Trophoblast cell (in vitro differentiated cells and primary cell): ENCODE measurements at regions not wholly inside any gene's neighbourhood (a gene's known extent, or its start where the extent isn't known, plus 50 kb on each side); places are given as distances from the start of the nearest gene placed in this dataset.

Source experiments
- DNase-seq, 2 donors: peaks; one replicate each; pipeline ENCODE4 v3.0.0-alpha.2; 2016
- H2AFZ ChIP-seq: 2 replicates; pipeline ENCODE4 v1.6.1; 2013; ENCODE audit warnings: low read length, moderate library complexity, mild to moderate bottlenecking; ENCODE audit not compliant: insufficient read depth, poor library complexity
- H2AK5ac ChIP-seq: 2 replicates; pipeline ENCODE4 v1.6.1; 2013; ENCODE audit warnings: mild to moderate bottlenecking, low read length
- H2BK120ac ChIP-seq: 2 replicates; pipeline ENCODE4 v1.6.1; 2013; ENCODE audit warnings: low read length, mild to moderate bottlenecking, moderate library complexity; ENCODE audit not compliant: insufficient read depth, poor library complexity
- H2BK12ac ChIP-seq: 2 replicates; pipeline ENCODE4 v1.6.1; 2013; ENCODE audit warnings: mild to moderate bottlenecking, low read length, moderate library complexity
- H2BK5ac ChIP-seq: 2 replicates; pipeline ENCODE4 v1.6.1; 2013; ENCODE audit warnings: low read length, low read depth, moderate library complexity, mild to moderate bottlenecking; ENCODE audit not compliant: poor library complexity
- H3K14ac ChIP-seq: 2 replicates; pipeline ENCODE4 v1.6.1; 2013; ENCODE audit warnings: mild to moderate bottlenecking, low read length
- H3K18ac ChIP-seq: 2 replicates; pipeline ENCODE4 v1.6.1; 2013; ENCODE audit warnings: mild to moderate bottlenecking, low read length
- H3K23ac ChIP-seq: 2 replicates; pipeline ENCODE4 v1.6.1; 2013; ENCODE audit warnings: low read length
- H3K27ac ChIP-seq: 2 replicates; pipeline ENCODE4 v1.5.1; 2013; ENCODE audit warnings: low read depth, mild to moderate bottlenecking, inconsistent platforms, low read length, moderate library complexity
- H3K27me3 ChIP-seq: 2 replicates; pipeline ENCODE4 v1.6.1; 2013; ENCODE audit warnings: inconsistent platforms, mild to moderate bottlenecking, low read length, moderate library complexity; ENCODE audit not compliant: insufficient read depth
- H3K36me3 ChIP-seq, 2 experiments: 1 replicate in 1 of 2; 2 replicates in 1 of 2; pipeline ENCODE4 v1.6.1; 2013; ENCODE audit warnings: low read length in 2 of 2, mild to moderate bottlenecking in 2 of 2, moderate library complexity in 1 of 2; ENCODE audit not compliant: insufficient read depth in 2 of 2, control insufficient read depth in 1 of 2
- H3K4ac ChIP-seq: 2 replicates; pipeline ENCODE4 v1.6.1; 2013; ENCODE audit warnings: low read depth, mild to moderate bottlenecking, low read length, moderate library complexity
- H3K4me1 ChIP-seq, 2 experiments: 1 replicate in 1 of 2; 2 replicates in 1 of 2; pipeline ENCODE4 v1.6.1; 2013; ENCODE audit warnings: low read length in 2 of 2, mild to moderate bottlenecking in 2 of 2, moderate library complexity in 1 of 2; ENCODE audit not compliant: insufficient read depth in 2 of 2, control insufficient read depth in 1 of 2
- H3K4me2 ChIP-seq: 2 replicates; pipeline ENCODE4 v1.6.1; 2013; ENCODE audit warnings: inconsistent platforms, mild to moderate bottlenecking, low read length, moderate library complexity
- H3K4me3 ChIP-seq: 2 replicates; pipeline ENCODE4 v1.5.1; 2013; ENCODE audit warnings: mild to moderate bottlenecking, low read depth, low read length, inconsistent platforms
- H3K79me1 ChIP-seq: one replicate; pipeline ENCODE4 v1.6.1; 2013; ENCODE audit warnings: low read length
- H3K79me2 ChIP-seq: 2 replicates; pipeline ENCODE4 v1.6.1; 2013; ENCODE audit warnings: low read length, mild to moderate bottlenecking; ENCODE audit not compliant: control insufficient read depth, insufficient read depth, poor library complexity
- H3K9ac ChIP-seq: 2 replicates; pipeline ENCODE4 v1.6.1; 2013; ENCODE audit warnings: mild to moderate bottlenecking, low read length
- H3K9me3 ChIP-seq: 2 replicates; pipeline ENCODE4 v1.6.1; 2013; ENCODE audit warnings: low read depth, mild to moderate bottlenecking, control low read depth, inconsistent platforms, low read length; ENCODE audit not compliant: insufficient read depth
- H4K12ac ChIP-seq: 2 replicates; pipeline ENCODE4 v1.6.1; 2013; ENCODE audit warnings: low read depth, mild to moderate bottlenecking, low read length, moderate library complexity
- H4K8ac ChIP-seq: 2 replicates; pipeline ENCODE4 v1.6.1; 2013; ENCODE audit warnings: low read depth, mild to moderate bottlenecking, low read length, moderate library complexity
- H4K91ac ChIP-seq: one replicate; pipeline ENCODE4 v1.6.1; 2013; ENCODE audit warnings: low read depth, mild to moderate bottlenecking, low read length, moderate library complexity
- WGBS: extraction: QIAGEN DNeasy Blood & Tissue Kit; methylation state at CpG from one replicate; pipeline ENCODE4 v1.1.7; 2013; ENCODE audit warnings: missing lambda C conversion rate; ENCODE audit not compliant: insufficient read length, insufficient coverage; ENCODE audit errors: extremely low coverage; 5-methylcytosine and 5-hydroxymethylcytosine counted together

GRCh38 chr5:5702934-5703333 is 280.5 kb downstream of the ICE1 start:
- Histone ChIP-seq H3K4ac (no peak overlapping the region), H3K36me3 (no peaks in the 10 kb centered on the region), H3K4me3 (no peak overlapping the region), H3K79me1 (no peaks in the 10 kb centered on the region), H3K9me3 (no peaks in the 10 kb centered on the region), H4K91ac (no peak overlapping the region), H3K4me1 (no peaks in the 10 kb centered on the region), H3K79me2 (no peaks in the 10 kb centered on the region), H3K18ac (no peak overlapping the region), H2AK5ac (no peak overlapping the region), H2BK12ac (no peak overlapping the region), H2BK120ac (no peak overlapping the region), H4K12ac (no peak overlapping the region), H4K8ac (no peak overlapping the region), H3K4me2 (no peak overlapping the region), H2AFZ (no peak overlapping the region), H3K27ac (no peak overlapping the region), H3K9ac (no peak overlapping the region), H3K23ac (no peak overlapping the region), H3K27me3 (no peaks in the 10 kb centered on the region), H3K14ac (no peak overlapping the region), H2BK5ac (no peak overlapping the region)
- WGBS = no CpG with 5 or more reads among the region's 7 CpGs
- DNase-seq = no peak

- H2AK5ac ChIP-seq = no peak overlapping the region
- no peak overlapping the region for H2BK120ac ChIP-seq
- H3K4me3 ChIP-seq = no peak overlapping the region
- H3K18ac ChIP-seq = no peak overlapping the region
- H3K4me1 ChIP-seq = no peaks in the 10 kb centered on the region
- H2BK5ac ChIP-seq = no peak overlapping the region
- H2BK12ac ChIP-seq = no peak overlapping the region
- no peaks in the 10 kb centered on the region for H3K27me3 ChIP-seq
- no peak overlapping the region for H3K4ac ChIP-seq
- H3K36me3 ChIP-seq = no peaks in the 10 kb centered on the region
- no peak overlapping the region for H4K12ac ChIP-seq
- H3K23ac ChIP-seq = no peak overlapping the region
- H3K9me3 ChIP-seq = no peaks in the 10 kb centered on the region
- H3K79me2 ChIP-seq = no peaks in the 10 kb centered on the region
- no peak overlapping the region for H3K14ac ChIP-seq
- H4K8ac ChIP-seq = no peak overlapping the region
- no peak overlapping the region for H3K9ac ChIP-seq
- no peak overlapping the region for H3K27ac ChIP-seq
- no peak overlapping the region for H2AFZ ChIP-seq
- H3K4me2 ChIP-seq = no peak overlapping the region
- H3K79me1 ChIP-seq = no peaks in the 10 kb centered on the region
- DNase-seq = peak in 1 of 2 donors; percentile 62
- no peak overlapping the region for H4K91ac ChIP-seq
These were observed 278.1 kb downstream of the ICE1 start for GRCh38 chr5:5700549-5700948.

- no peak overlapping the region for H3K14ac ChIP-seq
- no peak overlapping the region for H2AFZ ChIP-seq
- no peaks in the 10 kb centered on the region for H3K79me2 ChIP-seq
- H3K27me3 ChIP-seq = no peaks in the 10 kb centered on the region
- no peak overlapping the region for H2BK12ac ChIP-seq
- no peak overlapping the region for H3K27ac ChIP-seq
- no peaks in the 10 kb centered on the region for H3K36me3 ChIP-seq
- no peak overlapping the region for H3K4ac ChIP-seq
- no peak overlapping the region for H4K8ac ChIP-seq
- no peak overlapping the region for H4K91ac ChIP-seq
- no peak overlapping the region for H3K23ac ChIP-seq
- no peak overlapping the region for H4K12ac ChIP-seq
- no peak for DNase-seq
- H3K18ac ChIP-seq = no peak overlapping the region
- no peaks in the 10 kb centered on the region for H3K9me3 ChIP-seq
- no peaks in the 10 kb centered on the region for H3K79me1 ChIP-seq
- no peaks in the 10 kb centered on the region for H3K4me1 ChIP-seq
- H2AK5ac ChIP-seq = no peak overlapping the region
- no peak overlapping the region for H3K9ac ChIP-seq
- H2BK5ac ChIP-seq = no peak overlapping the region
- H2BK120ac ChIP-seq = no peak overlapping the region
- H3K4me2 ChIP-seq = no peak overlapping the region
- no peak overlapping the region for H3K4me3 ChIP-seq
- WGBS = no CpG with 5 or more reads among the region's 12 CpGs
These were observed 276.6 kb downstream of the ICE1 start for GRCh38 chr5:5699062-5699461.

DNA sequence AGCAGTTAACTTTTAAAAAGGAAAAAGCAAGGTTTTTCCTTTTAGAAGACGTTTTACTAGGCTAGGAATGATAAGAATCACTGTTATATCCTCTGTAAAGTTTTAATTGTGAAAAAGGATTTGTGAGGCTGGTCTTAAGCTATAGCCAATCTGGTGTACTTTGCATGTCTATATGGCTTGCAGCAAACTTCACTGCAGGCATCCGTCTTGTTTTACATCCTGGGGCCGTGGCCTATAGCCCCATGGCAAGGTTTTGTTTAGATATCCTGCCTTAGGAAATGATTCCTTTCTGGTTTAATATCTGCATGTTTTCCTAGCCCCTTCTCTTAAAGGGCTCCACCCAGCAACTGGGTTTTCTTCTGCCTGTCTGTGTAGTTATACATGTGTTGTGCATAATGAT is 272.8 kb downstream of the ICE1 start:
- H3K4me2 ChIP-seq = no peak overlapping the region
- no peak overlapping the region for H2BK5ac ChIP-seq
- H2AFZ ChIP-seq = no peak overlapping the region
- no CpG with 5 or more reads among the region's 3 CpGs for WGBS
- H3K14ac ChIP-seq = no peak overlapping the region
- no peak overlapping the region for H3K27ac ChIP-seq
- H3K4me3 ChIP-seq = no peak overlapping the region
- H3K4ac ChIP-seq = no peak overlapping the region
- H3K9me3 ChIP-seq = no peaks in the 10 kb centered on the region
- no peaks in the 10 kb centered on the region for H3K27me3 ChIP-seq
- H4K8ac ChIP-seq = no peak overlapping the region
- no peak overlapping the region for H4K91ac ChIP-seq
- H3K79me2 ChIP-seq = no peaks in the 10 kb centered on the region
- H2BK120ac ChIP-seq = no peak overlapping the region
- no peaks in the 10 kb centered on the region for H3K36me3 ChIP-seq
- no peaks in the 10 kb centered on the region for H3K79me1 ChIP-seq
- no peak overlapping the region for H2AK5ac ChIP-seq
- DNase-seq = no peak
- no peak overlapping the region for H3K9ac ChIP-seq
- H3K18ac ChIP-seq = no peak overlapping the region
- H2BK12ac ChIP-seq = no peak overlapping the region
- H3K4me1 ChIP-seq = no peaks in the 10 kb centered on the region
- H3K23ac ChIP-seq = no peak overlapping the region
- H4K12ac ChIP-seq = no peak overlapping the region

GRCh38 chr5:5688925-5689310 is 266.4 kb downstream of the ICE1 start:
- WGBS = no CpG with 5 or more reads among the region's 2 CpGs

More at GRCh38 chr5:5688925-5689310, 266.4 kb downstream of the ICE1 start:
- Histone ChIP-seq H3K14ac (no peak overlapping the region), H3K79me1 (no peaks in the 10 kb centered on the region), H3K4me1 (no peaks in the 10 kb centered on the region), H2AK5ac (no peak overlapping the region), H3K23ac (no peak overlapping the region), H3K4me3 (no peak overlapping the region), H2BK5ac (no peak overlapping the region), H2BK120ac (no peak overlapping the region), H2BK12ac (no peak overlapping the region), H4K8ac (no peak overlapping the region), H3K9me3 (no peaks in the 10 kb centered on the region), H3K36me3 (no peaks in the 10 kb centered on the region), H3K18ac (no peak overlapping the region), H3K27me3 (no peaks in the 10 kb centered on the region), H3K4ac (no peak overlapping the region), H3K27ac (no peak overlapping the region), H4K91ac (no peak overlapping the region), H3K79me2 (no peaks in the 10 kb centered on the region), H3K4me2 (no peak overlapping the region), H4K12ac (no peak overlapping the region), H3K9ac (no peak overlapping the region), H2AFZ (no peak overlapping the region)
- DNase-seq = no peak
